ENCODE measurements at regions not wholly inside any gene's neighbourhood (a gene's known extent, or its start where the extent isn't known, plus 50 kb on each side); places are given as distances from the start of the nearest gene placed in this dataset.
"Not testable (repeated sequence)": the region's sequence is repeated elsewhere in the genome, so short reads cannot be mapped to it uniquely, and the experiment has no call there.

DNA sequence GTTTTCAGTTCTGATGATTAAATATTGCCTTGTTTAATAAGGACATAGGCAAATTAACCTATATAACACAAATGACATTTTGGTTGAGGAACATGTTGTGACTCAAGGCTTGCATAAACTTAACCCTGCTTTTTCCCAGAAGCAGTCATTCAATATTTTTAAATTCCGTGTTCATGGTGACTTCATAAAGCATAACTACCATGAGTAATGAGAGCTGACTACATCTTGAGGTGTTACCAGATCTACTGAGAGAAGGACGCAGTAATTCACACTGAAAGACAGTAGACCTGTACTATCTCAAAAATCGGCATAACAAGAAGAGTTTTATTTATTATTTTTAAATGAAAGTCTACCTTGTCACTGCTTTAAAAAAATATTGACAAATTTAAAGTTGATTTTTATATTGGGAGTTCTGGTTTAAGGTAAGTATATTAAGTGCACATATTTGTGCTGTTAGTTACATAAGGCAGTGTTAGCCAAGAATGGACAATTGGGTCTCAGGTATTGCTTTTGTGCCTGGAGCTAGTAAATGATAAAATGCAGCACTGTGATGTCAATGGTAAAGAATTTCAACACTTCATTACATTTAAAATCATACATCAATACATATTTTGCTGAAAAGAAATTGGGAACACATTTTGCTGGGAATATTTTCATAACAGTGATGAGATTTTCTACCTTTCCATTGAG, 1198.5 kb downstream of the FSCB start:
- DNase-seq: no peak
- in situ Hi-C loops (cut with MboI; ENCODE audit: low pct_unique_long_range_greater_than_20kb, low sequenced_read_pairs): no loop called here

DNA sequence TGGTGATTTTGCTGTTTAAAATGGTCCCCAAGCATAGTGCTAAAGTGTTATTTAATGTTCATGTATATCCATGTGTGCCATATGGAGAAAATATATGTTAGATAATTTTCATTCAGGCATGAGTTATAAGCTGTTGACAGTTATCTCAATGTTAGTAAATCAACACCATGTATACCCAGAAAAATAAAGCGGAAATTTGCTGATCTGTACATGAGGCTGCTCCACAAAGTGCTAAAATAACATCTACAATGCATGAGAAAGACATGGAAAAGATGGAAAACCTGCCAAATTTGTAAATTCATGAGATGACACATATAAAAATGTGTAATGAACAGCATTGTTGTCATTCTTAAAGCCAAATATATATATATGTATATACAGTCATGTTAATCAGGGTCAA, 1199.2 kb downstream of the FSCB start:
- in situ Hi-C loops (cut with MboI; ENCODE audit: low pct_unique_long_range_greater_than_20kb, low sequenced_read_pairs): no loop called here

DNA sequence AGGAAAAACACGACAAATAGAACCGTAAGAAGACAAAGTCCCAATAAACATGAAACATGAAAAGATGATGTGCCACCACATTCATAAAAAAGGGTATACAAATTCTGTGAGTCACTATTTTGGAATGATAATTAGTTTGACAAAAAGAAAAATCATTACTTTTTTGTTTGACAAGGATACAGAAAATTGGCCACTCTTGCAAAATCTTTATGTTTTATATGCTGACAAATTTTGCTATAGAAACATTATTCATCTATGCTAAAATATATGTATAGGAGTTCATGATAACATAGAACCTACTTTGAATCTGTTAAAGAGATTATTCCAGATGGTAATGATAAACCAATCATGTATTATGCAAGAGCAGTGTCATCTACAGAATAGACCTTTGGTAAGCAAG, 1201.0 kb downstream of the FSCB start:
- in situ Hi-C loops (cut with MboI; ENCODE audit: low pct_unique_long_range_greater_than_20kb, low sequenced_read_pairs): no loop called here
- DNase-seq: no peak

More for the DNA sequence above, 1199.2 kb downstream of the FSCB start:
- no peak for DNase-seq

DNA sequence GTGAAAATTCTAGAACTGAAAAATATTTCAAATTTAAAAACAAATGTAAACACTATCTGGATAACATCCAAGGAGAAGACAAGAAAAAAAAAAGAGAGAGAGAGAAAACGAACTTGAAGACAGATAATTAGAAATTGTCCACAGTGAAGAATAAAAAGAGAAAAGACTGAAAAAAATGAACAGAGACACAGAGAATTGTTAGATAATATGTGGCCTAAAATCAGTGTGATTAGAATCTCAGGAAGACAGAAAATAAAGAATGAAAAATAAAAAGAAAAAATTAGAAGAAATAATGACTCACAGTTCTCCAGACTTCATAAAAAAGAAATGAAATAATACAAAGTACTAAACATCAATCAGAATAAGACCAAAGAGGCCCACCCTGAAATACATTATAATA, 1209.3 kb downstream of the FSCB start:
- in situ Hi-C loops (cut with MboI; ENCODE audit: low pct_unique_long_range_greater_than_20kb, low sequenced_read_pairs): no loop called here
- no peak for DNase-seq

DNA sequence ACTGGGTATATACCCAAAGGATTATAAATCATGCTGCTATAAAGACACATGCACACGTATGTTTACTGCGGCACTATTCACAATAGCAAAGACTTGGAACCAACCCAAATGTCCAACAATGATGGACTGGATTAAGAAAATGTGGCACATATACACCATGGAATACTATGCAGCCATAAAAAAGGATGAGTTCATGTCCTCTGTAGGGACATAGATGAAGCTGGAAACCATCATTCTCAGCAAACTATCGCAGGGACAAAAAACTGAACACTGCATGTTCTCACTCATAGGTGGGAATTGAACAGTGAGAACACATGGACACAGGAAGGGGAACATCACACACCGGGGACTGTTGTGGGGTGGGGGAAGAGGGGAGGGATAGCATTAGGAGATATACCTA, 1211.0 kb downstream of the FSCB start:
- in situ Hi-C loops (cut with MboI; ENCODE audit: low pct_unique_long_range_greater_than_20kb, low sequenced_read_pairs); DNase-seq: not testable (repeated sequence)

DNA sequence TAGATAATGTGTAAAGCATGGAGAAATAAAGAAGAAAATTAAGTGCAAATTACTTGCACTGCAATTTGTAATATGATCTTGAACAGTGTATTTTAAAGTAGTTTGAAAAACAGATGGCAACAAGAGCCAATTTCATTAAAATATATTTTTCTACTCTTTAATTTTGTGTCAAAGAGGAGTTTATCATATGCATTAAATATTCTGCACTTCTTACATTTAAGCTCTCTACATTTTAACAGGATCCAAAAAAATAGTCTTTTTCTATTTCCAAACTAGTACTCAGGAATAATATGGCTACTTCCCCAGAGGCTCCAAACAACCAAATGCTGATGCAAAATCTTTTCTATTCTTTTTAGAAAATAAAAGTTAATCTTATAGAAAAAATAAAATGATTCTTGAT, 1221.5 kb downstream of the FSCB start:
- no peak for DNase-seq
- in situ Hi-C loops (cut with MboI; ENCODE audit: low pct_unique_long_range_greater_than_20kb, low sequenced_read_pairs): no loop called here

DNA sequence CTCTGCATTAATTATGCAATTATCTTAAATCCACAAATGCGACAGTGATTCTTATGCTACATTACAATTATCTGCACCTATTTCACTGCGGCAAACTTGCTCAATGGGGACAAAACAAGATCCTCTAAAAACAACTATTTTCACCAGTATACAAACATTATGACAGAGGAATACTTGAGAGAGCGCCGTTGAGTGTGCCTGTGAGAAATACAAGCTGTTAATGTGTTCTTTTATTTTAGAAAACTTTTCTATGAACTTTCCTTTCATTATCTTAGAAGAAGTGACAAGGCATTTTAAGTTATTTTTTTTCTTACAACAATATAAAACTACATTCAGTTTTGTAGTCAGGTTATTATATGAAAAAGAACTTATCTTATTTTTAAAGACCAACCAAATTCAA, 1247.0 kb downstream of the FSCB start:
- in situ Hi-C loops (cut with MboI; ENCODE audit: low pct_unique_long_range_greater_than_20kb, low sequenced_read_pairs): no loop called here
- DNase-seq: no peak

DNA sequence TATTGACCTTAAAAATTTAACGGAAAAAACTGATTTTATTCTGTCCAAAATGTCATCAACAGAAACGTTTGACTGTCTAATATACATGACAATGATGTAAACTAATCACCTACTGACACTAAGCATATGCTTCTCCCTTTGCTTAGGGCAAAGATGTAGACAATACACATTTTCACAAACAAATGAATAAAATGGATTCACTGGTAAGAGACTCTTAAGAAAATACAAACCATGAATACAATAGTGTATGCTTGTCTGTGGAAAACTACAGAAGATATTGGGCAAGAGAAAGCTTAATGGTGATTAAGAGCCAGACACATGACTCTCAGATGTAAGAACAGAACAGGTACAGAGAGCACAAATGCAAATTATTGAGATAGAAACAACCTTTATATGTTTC, 1248.7 kb downstream of the FSCB start:
- in situ Hi-C loops (cut with MboI; ENCODE audit: low pct_unique_long_range_greater_than_20kb, low sequenced_read_pairs): no loop called here
- no peak for DNase-seq

DNA sequence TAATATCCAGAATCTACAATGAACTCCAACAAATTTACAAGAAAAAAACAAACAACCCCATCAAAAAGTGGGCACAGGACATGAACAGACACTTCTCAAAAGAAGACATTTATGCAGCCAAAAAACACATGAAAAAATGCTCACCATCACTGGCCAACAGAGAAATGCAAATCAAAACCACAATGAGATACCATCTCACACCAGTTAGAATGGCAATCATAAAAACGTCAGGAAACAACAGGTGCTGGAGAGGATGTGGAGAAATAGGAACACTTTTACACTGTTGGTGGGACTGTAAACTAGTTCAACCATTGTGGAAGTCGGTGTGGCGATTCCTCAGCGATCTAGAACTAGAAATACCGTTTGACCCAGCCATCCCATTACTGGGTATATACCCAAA, 1250.1 kb downstream of the FSCB start:
- in situ Hi-C loops (cut with MboI; ENCODE audit: low pct_unique_long_range_greater_than_20kb, low sequenced_read_pairs); DNase-seq: not testable (repeated sequence)

DNA sequence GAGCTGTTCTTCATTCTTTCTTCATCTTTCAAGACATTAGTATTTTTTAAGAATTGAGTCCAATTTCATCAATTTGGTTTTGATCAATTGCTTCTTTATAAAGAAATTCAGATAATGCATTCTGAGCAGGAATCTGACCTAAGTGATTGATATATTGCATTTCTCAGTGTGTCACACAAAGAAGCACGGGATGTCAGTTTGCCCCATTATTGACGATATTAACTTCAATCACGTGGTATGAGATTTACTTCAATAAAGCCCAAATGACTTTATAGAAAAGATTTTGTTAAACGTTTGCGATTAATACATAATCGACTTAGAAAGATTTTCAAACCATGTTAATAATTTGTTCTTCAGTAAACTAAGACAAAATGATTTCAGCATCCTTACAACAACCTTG, 1254.2 kb downstream of the FSCB start:
- in situ Hi-C loops (cut with MboI; ENCODE audit: low pct_unique_long_range_greater_than_20kb, low sequenced_read_pairs): no loop called here
- DNase-seq: no peak

DNA sequence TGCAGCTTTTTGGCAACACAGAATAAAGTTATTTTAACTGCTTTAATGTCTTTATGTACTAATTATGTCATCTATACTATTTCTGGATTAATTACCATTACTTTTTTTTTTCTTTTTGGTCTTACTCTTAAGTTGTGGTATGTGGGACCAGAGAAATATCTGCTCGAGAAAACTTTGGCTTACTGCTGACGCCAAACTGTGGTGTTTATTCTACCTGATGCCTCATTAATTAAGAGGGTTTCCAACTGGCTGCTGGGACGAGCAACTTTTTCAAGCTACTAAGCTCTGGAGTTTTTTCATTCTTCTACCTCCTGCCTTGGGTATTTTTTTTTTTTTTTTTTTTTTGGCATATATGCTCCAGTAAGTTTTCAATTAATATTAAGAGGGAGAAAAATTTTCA, 1257.5 kb downstream of the FSCB start:
- in situ Hi-C loops (cut with MboI; ENCODE audit: low pct_unique_long_range_greater_than_20kb, low sequenced_read_pairs): no loop called here
- no peak for DNase-seq

DNA sequence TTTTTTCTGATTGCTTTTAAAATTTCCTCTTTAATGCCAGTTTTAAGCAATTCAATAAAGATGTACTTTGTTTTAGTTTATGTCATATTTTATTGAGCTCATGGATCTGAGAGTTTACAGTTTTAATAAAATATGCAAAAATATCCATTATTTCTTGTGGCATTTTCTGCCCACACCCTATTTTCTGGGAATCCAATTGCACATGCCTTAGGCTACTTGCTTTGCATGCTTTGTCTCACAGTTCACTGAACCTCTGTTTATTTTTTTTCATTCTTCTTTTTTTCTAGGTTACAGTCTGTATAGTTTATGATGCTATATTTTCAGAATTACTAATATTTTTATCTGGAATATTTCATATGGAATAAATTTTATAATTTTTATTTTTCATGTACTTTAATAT, 1258.0 kb downstream of the FSCB start:
- DNase-seq: no peak
- in situ Hi-C loops (cut with MboI; ENCODE audit: low pct_unique_long_range_greater_than_20kb, low sequenced_read_pairs): no loop called here

DNA sequence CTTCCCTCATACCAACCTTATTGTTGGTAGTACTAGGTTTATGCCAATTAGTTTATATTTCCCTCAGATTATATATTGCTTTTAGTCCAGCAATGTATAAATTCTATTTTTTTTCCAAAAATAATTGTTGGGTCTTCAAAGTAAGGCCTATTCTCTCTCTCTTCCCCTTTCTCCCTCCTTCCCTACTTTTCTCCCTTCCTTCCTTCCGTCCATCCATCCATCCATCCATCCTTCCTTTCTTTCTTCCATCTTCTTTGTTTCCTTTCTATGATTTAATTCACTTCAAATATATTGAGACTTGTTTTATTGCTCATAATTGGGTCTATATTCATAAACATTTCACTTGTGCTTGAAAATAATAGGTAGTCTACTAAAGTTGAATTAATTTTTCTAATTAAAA, 1259.2 kb downstream of the FSCB start:
- in situ Hi-C loops (cut with MboI; ENCODE audit: low pct_unique_long_range_greater_than_20kb, low sequenced_read_pairs): no loop called here

DNA sequence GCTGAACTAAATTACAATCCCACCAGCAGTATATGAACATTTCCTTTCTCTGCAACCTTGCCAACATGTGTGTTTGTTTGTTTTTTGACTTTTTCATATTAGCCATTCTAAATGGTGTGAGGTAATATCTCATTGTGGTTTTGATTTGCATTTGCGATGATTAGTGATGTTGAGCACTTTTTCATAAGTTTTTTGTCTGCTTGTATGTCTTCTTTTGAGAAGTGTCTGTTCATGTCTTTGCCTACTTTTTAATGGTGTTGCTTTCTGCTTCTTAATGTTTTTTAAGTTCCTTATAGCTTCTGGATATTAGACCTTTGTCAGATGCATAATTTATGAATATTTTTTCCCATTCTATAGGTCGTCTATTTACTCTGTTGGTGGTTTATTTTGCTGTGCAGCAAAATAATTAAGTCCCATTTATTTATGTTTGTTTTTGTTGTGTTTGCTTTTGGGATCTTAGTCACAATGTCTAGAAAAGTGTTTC, 1262.9 kb downstream of the FSCB start:
- no peak for DNase-seq
- in situ Hi-C loops (cut with MboI; ENCODE audit: low pct_unique_long_range_greater_than_20kb, low sequenced_read_pairs): no loop called here

More for the DNA sequence above, 1259.2 kb downstream of the FSCB start:
- DNase-seq: no peak

DNA sequence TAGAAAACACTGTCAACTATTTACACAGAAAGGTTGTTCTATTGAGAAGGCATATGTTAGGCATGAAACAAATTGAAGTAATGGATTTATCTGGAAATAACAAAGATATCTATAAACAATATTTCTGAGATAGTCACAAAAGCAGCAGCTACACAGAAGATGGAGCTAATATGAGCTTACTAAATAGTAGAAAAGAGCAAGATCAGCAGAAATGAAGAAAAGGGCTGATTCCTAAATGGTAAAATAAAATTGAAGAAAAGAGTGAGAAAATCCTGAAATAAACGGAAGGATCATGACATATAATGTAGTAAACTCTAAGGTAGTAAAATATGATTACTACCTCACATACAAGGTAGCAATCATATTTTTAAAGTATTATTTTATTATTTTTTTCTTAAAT, 1263.9 kb downstream of the FSCB start:
- in situ Hi-C loops (cut with MboI; ENCODE audit: low pct_unique_long_range_greater_than_20kb, low sequenced_read_pairs): no loop called here
- DNase-seq: no peak

DNA sequence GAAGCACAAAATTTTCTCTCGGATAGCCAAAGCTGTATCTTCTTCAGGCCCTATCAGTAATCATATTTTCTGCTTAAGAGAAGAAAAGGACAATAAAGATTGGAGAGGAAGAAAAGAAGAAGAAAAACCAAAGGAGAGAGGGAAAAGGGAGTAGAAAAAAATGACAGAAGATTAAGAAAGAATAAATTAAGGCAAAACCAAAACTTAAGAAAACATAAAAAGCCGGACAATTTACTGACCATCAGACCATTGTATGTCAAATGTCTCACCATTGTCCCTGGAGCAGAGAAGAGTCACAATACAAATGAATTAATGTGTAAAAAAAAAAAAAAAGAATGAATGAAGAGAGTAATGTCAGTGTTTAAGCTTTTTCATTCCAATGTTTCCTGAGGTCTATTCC, 1274.8 kb downstream of the FSCB start:
- in situ Hi-C loops (cut with MboI; ENCODE audit: low pct_unique_long_range_greater_than_20kb, low sequenced_read_pairs): no loop called here
- no peak for DNase-seq

DNA sequence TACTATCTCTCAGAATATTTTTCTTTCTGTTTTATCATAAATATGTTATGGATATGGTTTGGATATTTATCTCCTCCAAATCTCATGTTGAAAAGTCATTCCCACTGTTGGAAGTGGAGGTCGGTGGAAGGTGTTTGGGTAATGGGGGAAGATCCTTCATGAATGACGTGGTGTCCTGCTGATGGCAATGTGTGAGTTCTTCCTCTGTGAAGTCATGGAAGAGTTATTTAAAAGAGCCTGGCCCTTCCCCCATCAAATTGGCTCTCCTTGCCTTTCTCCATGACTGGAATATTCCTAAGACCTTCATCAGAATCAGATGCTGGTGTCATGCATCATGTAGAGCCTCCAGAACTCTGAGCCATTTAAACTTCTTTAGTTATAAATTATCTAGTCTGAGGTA, 1291.6 kb downstream of the FSCB start:
- DNase-seq: no peak
- in situ Hi-C loops (cut with MboI; ENCODE audit: low pct_unique_long_range_greater_than_20kb, low sequenced_read_pairs): no loop called here

DNA sequence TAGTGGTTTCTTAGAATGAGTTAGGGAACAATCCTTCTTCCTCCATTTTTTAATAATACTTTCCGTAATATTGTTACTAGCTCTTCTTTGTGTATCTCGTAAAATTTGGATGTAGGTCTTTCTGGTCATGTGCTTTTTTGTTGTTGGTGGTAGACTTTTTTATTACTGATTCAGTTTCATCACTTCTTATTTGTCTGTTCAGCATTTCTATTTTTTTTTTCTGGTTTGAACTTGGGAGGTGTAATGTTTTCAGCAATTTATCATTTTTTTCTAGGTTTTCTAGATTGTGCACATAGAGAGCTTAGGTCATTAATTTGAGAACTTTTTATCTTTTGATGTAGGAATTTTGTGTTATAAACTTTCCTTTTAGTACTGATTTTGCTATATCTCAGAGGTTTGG, 1299.9 kb downstream of the FSCB start:
- in situ Hi-C loops (cut with MboI; ENCODE audit: low pct_unique_long_range_greater_than_20kb, low sequenced_read_pairs): no loop called here
- DNase-seq: no peak

DNA sequence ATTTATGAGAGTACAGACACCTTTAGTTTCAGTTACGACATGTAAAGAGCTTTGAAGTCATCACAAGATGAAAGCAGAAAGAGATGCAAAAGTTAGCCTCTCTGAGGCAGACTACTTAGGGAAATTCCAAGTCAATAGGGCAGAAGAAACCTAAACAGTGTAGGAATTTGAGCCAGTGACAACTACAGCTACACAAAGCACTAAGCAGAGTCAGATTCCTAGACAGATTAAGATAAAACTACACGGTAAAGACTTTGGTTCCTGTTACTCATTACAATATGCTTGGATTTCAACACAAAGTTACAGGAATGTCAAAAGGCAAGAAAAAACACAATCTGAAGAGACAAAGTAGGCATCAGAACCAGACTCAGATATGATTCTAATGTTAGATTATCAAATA, 1302.3 kb downstream of the FSCB start:
- in situ Hi-C loops (cut with MboI; ENCODE audit: low pct_unique_long_range_greater_than_20kb, low sequenced_read_pairs): no loop called here
- no peak for DNase-seq

DNA sequence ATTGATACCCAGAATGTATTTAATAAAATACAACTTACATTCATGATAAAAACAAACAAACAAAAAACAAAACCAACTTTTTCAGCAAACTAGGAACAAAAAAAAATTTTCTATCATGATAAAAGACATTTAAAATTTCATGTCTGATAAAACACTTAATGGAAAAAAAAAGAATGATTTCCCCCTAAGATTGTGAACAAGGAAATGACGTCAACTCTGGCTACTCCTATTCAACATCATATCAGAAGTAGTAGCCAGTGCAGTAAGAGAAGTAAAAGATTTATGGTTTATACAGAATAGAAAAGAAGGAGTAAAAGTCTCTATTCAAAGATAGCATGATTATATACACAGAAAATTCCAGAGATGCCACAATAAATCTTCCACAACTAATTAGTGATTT, 1306.6 kb downstream of the FSCB start:
- DNase-seq: no peak
- in situ Hi-C loops (cut with MboI; ENCODE audit: low pct_unique_long_range_greater_than_20kb, low sequenced_read_pairs): no loop called here

DNA sequence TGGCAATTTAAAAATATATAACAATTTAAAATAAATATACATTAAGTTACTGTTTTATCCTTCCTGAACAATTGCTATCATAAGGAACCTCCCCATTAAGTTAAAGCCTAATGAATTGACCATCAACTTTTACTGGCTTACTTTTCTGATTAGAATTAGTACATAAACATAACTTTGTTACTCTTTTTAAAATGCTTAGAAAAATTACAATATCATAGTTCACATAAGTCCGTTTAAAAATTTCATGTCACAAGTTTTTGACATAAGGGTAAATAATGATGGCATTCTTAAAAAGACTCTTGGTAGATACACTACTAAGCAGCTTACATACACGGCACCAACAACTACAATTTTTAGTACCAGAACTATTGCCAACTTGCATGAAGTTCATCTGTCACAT, 1308.6 kb downstream of the FSCB start:
- in situ Hi-C loops (cut with MboI; ENCODE audit: low pct_unique_long_range_greater_than_20kb, low sequenced_read_pairs): no loop called here
- no peak for DNase-seq
